H1 (cell line): ENCODE measurements at regions not wholly inside any gene's neighbourhood (a gene's known extent, or its start where the extent isn't known, plus 50 kb on each side); places are given as distances from the start of the nearest gene placed in this dataset.

Source experiments
- CTCF ChIA-PET: fragments of 300-600 bp; sonication (Branson Sonifier 250); formaldehyde crosslinking; loops from one replicate; lab custom pipeline; 2021; ENCODE audit not compliant: partially characterized antibody; lab: Charles Lee
- POLR2A ChIA-PET: fragments of 300-600 bp; sonication (Branson Sonifier 250); formaldehyde crosslinking; loops from one replicate; lab custom pipeline; 2021; ENCODE audit warnings: inconsistent platforms; ENCODE audit not compliant: partially characterized antibody; lab: Charles Lee
- DNase-seq, 2 experiments: peaks; one replicate each; pipeline versions ENCODE4 v3.0.0 to v3.0.0-alpha.2; 2010 to 2022; ENCODE audit warnings: low spot score in 2 of 2, low read depth in 1 of 2, mixed read lengths in 1 of 2
- FAIRE-seq: peaks from 2 replicates; lab custom pipeline; 2011; peaks lifted over from hg19 to GRCh38; lab: Jason Lieb, UNC
- H2AFZ ChIP-seq: 2 replicates; pipeline ENCODE4 v1.8.1; 2012; ENCODE audit warnings: low read length, inconsistent platforms
- H2AK5ac ChIP-seq: 2 replicates; pipeline ENCODE4 v1.6.1; 2013; ENCODE audit warnings: low read depth, low read length
- H2BK120ac ChIP-seq: replicated peaks from 2 replicates; pipeline ENCODE3; 2013; ENCODE audit warnings: low read depth, low read length, inconsistent platforms
- H2BK12ac ChIP-seq: 2 replicates; pipeline ENCODE4 v1.6.1; 2013; ENCODE audit warnings: low read depth, low read length
- H2BK15ac ChIP-seq: 2 replicates; pipeline ENCODE4 v1.6.1; 2013; ENCODE audit warnings: low read length
- H2BK20ac ChIP-seq: 2 replicates; pipeline ENCODE4 v1.6.1; 2013; ENCODE audit warnings: low read length
- H2BK5ac ChIP-seq: 2 replicates; pipeline ENCODE4 v1.6.1; 2013; ENCODE audit warnings: low read depth, low read length
- H3K14ac ChIP-seq: 2 replicates; pipeline ENCODE4 v1.6.1; 2013; ENCODE audit warnings: inconsistent platforms; ENCODE audit not compliant: insufficient read length
- H3K18ac ChIP-seq: 2 replicates; pipeline ENCODE4 v1.6.1; 2013; ENCODE audit warnings: low read length; ENCODE audit errors: extremely low read depth
- H3K23ac ChIP-seq: 2 replicates; pipeline ENCODE4 v1.6.1; 2013; ENCODE audit warnings: inconsistent platforms; ENCODE audit not compliant: insufficient read length
- H3K23me2 ChIP-seq: 2 replicates; pipeline ENCODE4 v1.6.1; 2013; ENCODE audit warnings: low read depth, low read length
- H3K27ac ChIP-seq: 2 replicates; pipeline ENCODE4 v1.6.1; 2011; ENCODE audit warnings: low read depth, low read length, inconsistent platforms
- H3K27me3 ChIP-seq, 4 experiments: replicated peaks in 1 of 4; 1 replicate in 1 of 4; 2 replicates in 3 of 4; pipeline versions ENCODE4 v1.6.1 to v1.8.1; 2011 to 2013; ENCODE audit warnings: low read length in 3 of 4, mild to moderate bottlenecking in 3 of 4, inconsistent platforms in 2 of 4, mixed read lengths in 2 of 4, moderate library complexity in 1 of 4; ENCODE audit not compliant: control insufficient read depth in 3 of 4, insufficient read depth in 3 of 4; ENCODE audit errors: extremely low read depth in 1 of 4
- H3K36me3 ChIP-seq, 4 experiments: 2 replicates each; pipeline versions ENCODE4 v1.6.1 to v1.8.1; 2011 to 2013; ENCODE audit warnings: mild to moderate bottlenecking in 4 of 4, low read length in 3 of 4, moderate library complexity in 2 of 4, control low read depth in 1 of 4, inconsistent platforms in 1 of 4; ENCODE audit not compliant: insufficient read depth in 4 of 4, control insufficient read depth in 2 of 4
- H3K4ac ChIP-seq: replicated peaks from 2 replicates; pipeline ENCODE3; 2013; ENCODE audit warnings: low read length, low read depth, mixed read lengths, inconsistent platforms; ENCODE audit not compliant: insufficient read length
- H3K4me1 ChIP-seq, 4 experiments: replicated peaks in 1 of 4; 1 replicate in 1 of 4; 2 replicates in 3 of 4; pipeline versions ENCODE4 v1.6.1 to v1.8.1; 2011 to 2013; ENCODE audit warnings: low read length in 3 of 4, inconsistent platforms in 2 of 4, mixed read lengths in 1 of 4; ENCODE audit not compliant: insufficient read depth in 4 of 4, control insufficient read depth in 3 of 4
- H3K4me2 ChIP-seq, 2 experiments: 2 replicates each; pipeline versions ENCODE4 v1.6.1 to v1.8.1; 2011 to 2013; ENCODE audit warnings: low read depth in 2 of 2, low read length in 2 of 2, control low read depth in 1 of 2, inconsistent platforms in 1 of 2, mild to moderate bottlenecking in 1 of 2; ENCODE audit not compliant: insufficient read depth in 1 of 2
- H3K4me3 ChIP-seq, 4 experiments: fragments of 200-600, 300-600 bp in 1 of 4; sonication (generic), shearing (Covaris generic), sonication (Bioruptor Twin) in 1 of 4; 2 replicates each; pipeline versions ENCODE4 v1.5.1 to v1.8.1; 2011 to 2016; ENCODE audit warnings: low read length in 4 of 4, low read depth in 3 of 4, control low read depth in 2 of 4, inconsistent platforms in 2 of 4, mild to moderate bottlenecking in 2 of 4, mixed read lengths in 1 of 4, moderate library complexity in 1 of 4; ENCODE audit not compliant: insufficient read depth in 2 of 4; ENCODE audit errors: extremely low read depth in 1 of 4
- H3K56ac ChIP-seq: replicated peaks from 2 replicates; pipeline ENCODE3; 2013; ENCODE audit warnings: low read depth, mild to moderate bottlenecking, mixed read lengths, low read length, inconsistent platforms; ENCODE audit not compliant: insufficient read length
- H3K79me1 ChIP-seq: 2 replicates; pipeline ENCODE4 v1.6.1; 2013; ENCODE audit warnings: low read depth, low read length, control low read depth
- H3K79me2 ChIP-seq, 2 experiments: 2 replicates each; pipeline versions ENCODE4 v1.6.1 to v1.8.1; 2012 to 2013; ENCODE audit warnings: low read length in 2 of 2, mild to moderate bottlenecking in 2 of 2, inconsistent platforms in 1 of 2; ENCODE audit not compliant: insufficient read depth in 2 of 2, control insufficient read depth in 1 of 2
- H3K9ac ChIP-seq, 4 experiments: replicated peaks in 1 of 4; 1 replicate in 1 of 4; 2 replicates in 3 of 4; pipeline versions ENCODE4 v1.6.1 to v1.8.1; 2011 to 2013; ENCODE audit warnings: low read depth in 3 of 4, low read length in 3 of 4, control low read depth in 2 of 4, mild to moderate bottlenecking in 2 of 4, moderate library complexity in 2 of 4, inconsistent platforms in 1 of 4; ENCODE audit errors: extremely low read depth in 1 of 4
- H3K9me3 ChIP-seq, 2 experiments: 2 replicates each; pipeline versions ENCODE4 v1.6.1 to v1.8.1; 2012 to 2013; ENCODE audit warnings: mild to moderate bottlenecking in 2 of 2, moderate library complexity in 2 of 2, control low read depth in 1 of 2, inconsistent platforms in 1 of 2, low read depth in 1 of 2, low read length in 1 of 2, mixed read lengths in 1 of 2; ENCODE audit not compliant: insufficient read depth in 2 of 2
- H4K20me1 ChIP-seq, 2 experiments: replicated peaks in 1 of 2; 2 replicates each; pipeline versions ENCODE3 to v1.8.1; 2011 to 2013; ENCODE audit warnings: inconsistent platforms in 2 of 2, low read length in 2 of 2, mild to moderate bottlenecking in 1 of 2; ENCODE audit not compliant: insufficient read depth in 2 of 2, control insufficient read depth in 1 of 2
- H4K5ac ChIP-seq: 2 replicates; pipeline ENCODE4 v1.6.1; 2013; ENCODE audit warnings: low read length, low read depth, mixed read lengths, inconsistent platforms; ENCODE audit not compliant: insufficient read length
- H4K8ac ChIP-seq: 2 replicates; pipeline ENCODE4 v1.8.0; 2013; ENCODE audit warnings: mild to moderate bottlenecking, moderate library complexity, low read length, inconsistent platforms; ENCODE audit not compliant: insufficient read depth; ENCODE audit errors: extremely low read depth
- H4K91ac ChIP-seq: replicated peaks from 2 replicates; pipeline ENCODE3; 2013; ENCODE audit warnings: low read length, mixed read lengths, inconsistent platforms; ENCODE audit not compliant: insufficient read length
- CBX8 ChIP-seq: fragments of 300-800, 300-1000 bp; sonication (generic); IDR thresholded peaks from 2 replicates; pipeline ENCODE4 v1.7.1; 2016; ENCODE audit warnings: low read depth, low read length, borderline replicate concordance
- CEBPB ChIP-seq: IDR thresholded peaks from 2 replicates; pipeline ENCODE4 v1.6.1; 2012; ENCODE audit warnings: low read depth, low read length
- CTCF ChIP-seq, 3 experiments: IDR thresholded peaks; 1 replicate in 2 of 3; 2 replicates in 1 of 3; pipeline versions ENCODE4 v1.5.1 to v1.6.1; 2011; ENCODE audit warnings: low read length in 3 of 3, mild to moderate bottlenecking in 3 of 3, inconsistent platforms in 2 of 3, low read depth in 1 of 3, moderate library complexity in 1 of 3; ENCODE audit not compliant: insufficient read depth in 1 of 3; ENCODE audit errors: control extremely low read depth in 1 of 3
- RAD21 ChIP-seq, 2 experiments: IDR thresholded peaks in 1 of 2; conservative IDR thresholded peaks in 1 of 2; 2 replicates each; pipeline ENCODE4 v1.6.1; 2011; ENCODE audit warnings: low read depth in 2 of 2, low read length in 2 of 2, improper control_type of control experiment in 1 of 2, inconsistent platforms in 1 of 2, mild to moderate bottlenecking in 1 of 2, moderate library complexity in 1 of 2
- SUZ12 ChIP-seq: fragments of 200-600 bp; sonication (generic); IDR thresholded peaks from 2 replicates; pipeline ENCODE4 v1.6.1; 2012; ENCODE audit warnings: mild to moderate bottlenecking, inconsistent platforms, low read length, moderate library complexity, mixed read lengths
- WGBS, 2 experiments: shearing (Covaris generic) in 1 of 2; methylation state at CpG; one replicate each; pipeline versions ENCODE4 v1.1.6 to v1.1.7; 2013 to 2015; ENCODE audit warnings: low lambda C conversion rate in 2 of 2, mixed read lengths in 2 of 2, inconsistent platforms in 1 of 2, low coverage in 1 of 2, missing lambda C conversion rate in 1 of 2; ENCODE audit not compliant: insufficient replicate concordance in 2 of 2, insufficient coverage in 1 of 2, insufficient read length in 1 of 2; ENCODE audit errors: extremely low coverage in 1 of 2, missing lambda C conversion rate in 1 of 2; 5-methylcytosine and 5-hydroxymethylcytosine counted together

GRCh38 chr5:116685069-116685468 is 110.4 kb upstream of the SEMA6A start:
- H3K79me1 ChIP-seq = no peaks in the 10 kb centered on the region
- H2AK5ac ChIP-seq = no peak overlapping the region
- WGBS, 2 experiments = 93% methylated on average over 6 of the region's 6 CpGs; no CpG with 5 or more reads in 1 of the 2 experiments
- POLR2A ChIA-PET = no interaction called here
- no peaks in the 10 kb centered on the region for H3K79me2 ChIP-seq
- H2AFZ ChIP-seq = 0 out of 2 replicates have a peak overlapping the region, but pooled peaks have one; percentile 3
- no peaks in the 10 kb centered on the region for H3K36me3 ChIP-seq
- no peak overlapping the region for H2BK12ac ChIP-seq
- no peak overlapping the region for H4K91ac ChIP-seq
- FAIRE-seq (no peak), DNase-seq (no peak)
- H3K14ac ChIP-seq = no peak overlapping the region
- no peak overlapping the region for H3K23ac ChIP-seq
- no peaks in the 10 kb centered on the region for H4K20me1 ChIP-seq
- no peak overlapping the region for H3K4me2 ChIP-seq
- H3K4ac ChIP-seq = no peak overlapping the region
- H4K5ac ChIP-seq = no peak overlapping the region
- H3K27ac ChIP-seq = no peak overlapping the region
- H3K4me1 ChIP-seq = peaks cover 0 to 3% (median 0%) of the 10 kb centered on the region in 4 experiments; a peak in 1 of 7 replicates
- no peak overlapping the region for H3K18ac ChIP-seq
- no peak overlapping the region for H3K4me3 ChIP-seq
- no peaks in the 10 kb centered on the region for H3K9me3 ChIP-seq
- no peak overlapping the region for H3K56ac ChIP-seq
- H2BK20ac ChIP-seq = peak overlapping the region; percentile 28; the same call in 1 of the 2 replicates
- H3K23me2 ChIP-seq = no peaks in the 10 kb centered on the region; the same call in 1 of the 2 replicates
- H3K9ac ChIP-seq = no peak overlapping the region
- H4K8ac ChIP-seq = no peak overlapping the region
- no peak overlapping the region; the same call in 1 of the 2 replicates for H2BK5ac ChIP-seq
- no peak overlapping the region for H2BK120ac ChIP-seq
- peak in 1 of 3 experiments; percentile 3; a peak in 1 of 4 replicates for TF ChIP-seq CTCF (IDR thresholded peaks at IDR 0.05; ENCODE audit: control extremely low read depth in 1 of 3, insufficient read depth in 1 of 3, low read depth in 1 of 3, low read length in 3 of 3)
- no peak for TF ChIP-seq CEBPB
- peak; percentile 49 to 52 for TF ChIP-seq RAD21 (IDR thresholded peaks at IDR 0.05 in 1 of 2, conservative IDR thresholded peaks at IDR 0.05 in 1 of 2; ENCODE audit: low read depth in 2 of 2, low read length in 2 of 2)
- no peak for TF ChIP-seq SUZ12
- TF ChIP-seq CBX8 = no peak
- no peak overlapping the region for H2BK15ac ChIP-seq
- no peaks in the 10 kb centered on the region for H3K27me3 ChIP-seq
- CTCF ChIA-PET = no interaction called here
